Heart left ventricle (tissue), 13 donors: ENCODE measurements at regions not wholly inside any gene's neighbourhood (a gene's known extent, or its start where the extent isn't known, plus 50 kb on each side); places are given as distances from the start of the nearest gene placed in this dataset.

Experiments used
- CTCF ChIP-seq, 12 donors: fragments of 200-600 bp; sonication (generic) in 4 of 12; IDR thresholded peaks; one replicate each; pipeline versions ENCODE4 v1.5.0 to v1.8.0; 2018 to 2022; ENCODE audit warnings: antibody characterized with exemption in 12 of 12, mild to moderate bottlenecking in 5 of 12
- POLR2A ChIP-seq, 2 donors: fragments of 450-650 bp; IDR thresholded peaks; one replicate each; pipeline ENCODE4 v1.6.1; 2017; ENCODE audit warnings: antibody characterized with exemption in 2 of 2, mild to moderate bottlenecking in 2 of 2, moderate library complexity in 2 of 2
- donor health status: ischemic (EF 13 %, LVEDD 7.1; RV severe dilation, severe dysfunction).
- donor health status: DM: no; HTN: yes; CAD: no.
- donor health status: DM: no; HTN: no; CAD: no.
- donor health status: ischemic (EF 25% LVEDD 6.9; RV normal size, moderate dysfunction).
- donor health status: ischemic (EF 25% LVEDD 5.7; RV mildly dilated, moderate dysfunction).
- donor health status: ischemic (EF 35%, LVEDD 5.7; RV mildly dilated, moderate dysfunction).
- donor health status: nonischemic (EF 11% LVEDD 7.7; RV severe dilation, severe dysfunction).
- donor health status: DM: yes; HTN: yes; CAD: no.
- donor health status: PGD.
- donor health status: ischemic (EF 29% LVEDD 5.4; RV normal size, mild dysfunction).
- donor health status: nonischemic (EF 23%, LVEDD 6.1; RV moderate dilation, normal function).

GRCh38 chr2:5330961-5331360 is 361.2 kb upstream of the SOX11 start:
- TF ChIP-seq CTCF (IDR thresholded peaks at IDR 0.05) (no peak), POLR2A (IDR thresholded peaks at IDR 0.05) (no peak)
